ENCODE measurements at regions not wholly inside any gene's neighbourhood (a gene's known extent, or its start where the extent isn't known, plus 50 kb on each side); places are given as distances from the start of the nearest gene placed in this dataset.

- TF ChIP-seq POLR2A (IDR thresholded peaks at IDR 0.05) (no peak), CTCF (IDR thresholded peaks at IDR 0.05) (no peak)
Observed at GRCh38 chr11:92845805-92846204, 123.6 kb upstream of the MTNR1B start.

All from heart left ventricle (tissue), 13 donors.